ENCODE measurements at regions not wholly inside any gene's neighbourhood (a gene's known extent, or its start where the extent isn't known, plus 50 kb on each side); places are given as distances from the start of the nearest gene placed in this dataset.
"Not testable (repeated sequence)": the region's sequence is repeated elsewhere in the genome, so short reads cannot be mapped to it uniquely, and the experiment has no call there.

GRCh38 chr6:48611332-48611731 is 500.3 kb upstream of the PTCHD4 start:
- no peak for DNase-seq

DNA sequence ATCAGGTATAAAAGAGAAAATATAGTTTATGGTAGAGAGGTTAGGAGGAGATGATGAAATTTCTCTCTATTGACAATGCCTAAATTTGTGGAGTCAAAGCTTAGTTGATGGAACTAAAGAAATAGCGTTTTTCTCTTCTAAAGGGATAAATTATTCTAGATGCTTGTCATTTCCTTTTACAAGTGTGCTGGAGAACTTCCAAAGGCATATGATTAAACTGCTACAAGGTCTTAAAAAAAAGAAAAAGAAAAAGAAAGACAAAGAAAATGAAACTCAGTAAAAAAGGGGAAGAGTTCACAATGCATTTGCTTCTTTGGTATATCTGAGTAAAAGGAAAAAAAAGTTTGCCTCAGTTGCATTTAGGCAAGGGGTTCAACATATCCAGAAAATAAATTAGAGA is 499.8 kb upstream of the PTCHD4 start:
- no peak for DNase-seq

- no peak for DNase-seq
These were observed 495.6 kb upstream of the PTCHD4 start for GRCh38 chr6:48606618-48607017.

- DNase-seq = no peak
These were observed 487.0 kb upstream of the PTCHD4 start for GRCh38 chr6:48597951-48598350.

DNA sequence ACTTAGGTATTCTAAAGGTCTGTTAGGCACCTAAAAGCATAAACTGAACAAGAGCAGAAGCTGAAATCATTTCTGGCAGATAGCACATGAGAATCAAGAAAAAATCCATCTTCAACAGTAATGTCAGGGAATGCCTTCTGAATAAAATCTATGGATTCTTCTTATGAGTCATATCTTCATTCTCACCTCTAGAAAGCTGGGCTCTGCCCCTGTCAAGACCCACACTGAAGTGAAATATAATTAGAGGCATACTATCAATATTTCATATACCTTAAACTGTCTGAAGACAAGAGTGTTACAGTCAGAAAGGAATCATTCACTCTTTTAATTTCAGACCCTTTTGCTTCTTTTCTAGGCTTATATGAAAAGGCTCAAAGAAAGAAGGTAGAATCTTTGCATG is 485.8 kb upstream of the PTCHD4 start:
- DNase-seq = no peak

- not testable (repeated sequence) for DNase-seq
These were observed 480.2 kb upstream of the PTCHD4 start for GRCh38 chr6:48591158-48591557.

- no peak for DNase-seq
These were observed 473.8 kb upstream of the PTCHD4 start for GRCh38 chr6:48584846-48585245.

DNA sequence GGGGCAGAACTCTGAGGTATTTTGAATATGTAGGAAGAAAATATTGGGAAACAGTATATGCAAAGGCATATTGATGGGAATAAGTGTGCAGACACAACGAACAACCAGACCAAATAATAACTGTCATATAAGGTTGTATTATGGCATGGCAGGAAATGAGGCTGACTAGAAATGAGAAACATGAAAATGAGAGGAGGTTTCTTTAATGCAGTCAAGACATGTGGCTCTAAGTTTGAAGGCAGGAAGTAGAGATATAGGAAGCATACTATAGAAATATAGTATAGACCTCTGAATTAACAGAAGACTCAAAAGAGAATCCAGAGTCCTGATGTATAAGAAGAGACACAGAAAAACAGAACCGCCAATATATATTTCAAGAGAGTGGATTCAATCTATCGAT is 459.7 kb upstream of the PTCHD4 start:
- no peak for DNase-seq

DNA sequence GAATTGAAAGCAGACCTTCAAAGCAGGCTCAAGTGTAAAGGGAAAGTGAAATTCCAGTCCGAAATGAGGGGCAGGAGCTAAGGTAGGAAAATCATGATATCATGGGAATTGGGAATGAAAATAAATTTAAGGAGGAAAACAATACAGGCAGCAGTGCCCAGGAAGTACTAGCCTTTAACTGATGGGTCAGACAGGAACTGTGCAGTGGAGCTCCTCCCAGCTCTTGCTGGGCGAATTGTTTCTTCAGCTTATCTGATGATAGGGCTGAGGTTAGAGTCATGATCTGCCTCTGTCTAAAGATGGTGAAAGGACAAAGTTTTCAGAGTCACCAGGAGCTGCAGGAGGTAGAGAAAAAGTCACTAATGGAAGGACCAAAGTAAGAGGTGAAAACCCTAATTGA is 457.9 kb upstream of the PTCHD4 start:
- DNase-seq = no peak

DNA sequence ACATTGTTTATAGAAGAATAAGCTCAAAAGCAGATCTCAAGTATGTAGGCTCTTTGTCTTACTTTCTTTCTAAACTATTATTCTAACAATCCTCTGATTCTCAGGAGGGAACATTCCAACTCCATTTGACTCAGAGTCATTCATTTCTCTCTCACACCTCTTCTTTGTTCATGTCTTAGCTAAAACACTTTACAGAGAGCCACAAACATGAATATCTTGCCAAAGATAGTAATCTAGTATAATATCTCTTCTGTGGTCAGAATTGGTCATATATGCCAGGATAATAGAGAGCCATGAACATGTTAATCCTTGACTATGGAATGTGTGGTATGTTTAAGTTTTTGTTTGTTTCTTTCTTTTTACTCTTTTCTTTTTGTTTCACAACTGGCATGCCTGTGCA is 456.0 kb upstream of the PTCHD4 start:
- DNase-seq = no peak

GRCh38 chr6:48564036-48564820 is 453.2 kb upstream of the PTCHD4 start:
- no peak for DNase-seq

DNA sequence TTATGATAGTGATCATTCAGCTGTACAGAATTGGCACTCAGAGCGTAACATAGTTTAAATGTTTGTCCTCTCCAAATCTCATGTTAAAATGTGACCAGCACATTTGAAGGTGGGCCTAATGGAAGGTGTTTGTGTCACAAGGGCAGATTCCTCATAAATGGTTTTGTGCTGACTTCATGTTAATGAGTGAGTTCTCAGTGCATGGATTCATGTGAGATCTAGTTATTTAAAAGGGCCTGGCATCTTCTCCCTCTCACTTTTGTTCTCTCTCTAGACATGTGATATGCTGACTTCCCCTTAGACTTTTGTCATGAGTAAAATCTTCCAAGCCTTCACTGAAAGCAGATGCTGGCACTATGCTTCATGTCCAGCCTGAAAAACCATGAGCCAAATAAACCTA is 452.4 kb upstream of the PTCHD4 start:
- DNase-seq = no peak

GRCh38 chr6:48560408-48560807 is 449.4 kb upstream of the PTCHD4 start:
- DNase-seq = no peak

GRCh38 chr6:48553467-48554189 is 442.6 kb upstream of the PTCHD4 start:
- DNase-seq = no peak

- no peak for DNase-seq
These were observed 441.9 kb upstream of the PTCHD4 start for GRCh38 chr6:48552905-48553304.

GRCh38 chr6:48550603-48551002 is 439.6 kb upstream of the PTCHD4 start:
- no peak for DNase-seq

DNA sequence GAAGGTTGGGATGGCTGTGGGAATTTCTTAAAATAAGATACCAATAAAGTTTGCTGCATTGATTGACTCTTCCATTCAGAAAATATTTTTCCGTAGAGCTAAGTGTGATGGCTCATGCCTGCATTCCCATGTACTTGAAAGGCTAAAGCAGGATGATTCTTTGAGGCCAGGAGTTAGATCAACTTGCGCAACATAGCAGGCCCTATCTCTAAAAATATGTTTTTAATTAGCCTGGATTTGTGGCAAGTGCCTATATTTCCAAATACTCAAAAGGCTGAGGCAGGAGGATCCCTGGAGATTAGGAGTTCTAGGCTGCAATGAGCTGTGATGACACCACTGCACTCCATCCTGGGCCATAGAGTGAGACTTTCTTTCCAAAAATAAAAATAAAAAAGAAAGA is 431.2 kb upstream of the PTCHD4 start:
- no peak for DNase-seq

GRCh38 chr6:48541649-48542048 is 430.7 kb upstream of the PTCHD4 start:
- DNase-seq = no peak

GRCh38 chr6:48535582-48536009 is 424.6 kb upstream of the PTCHD4 start:
- no peak for DNase-seq

- DNase-seq = not testable (repeated sequence)
These were observed 420.0 kb upstream of the PTCHD4 start for GRCh38 chr6:48530978-48531377.

DNA sequence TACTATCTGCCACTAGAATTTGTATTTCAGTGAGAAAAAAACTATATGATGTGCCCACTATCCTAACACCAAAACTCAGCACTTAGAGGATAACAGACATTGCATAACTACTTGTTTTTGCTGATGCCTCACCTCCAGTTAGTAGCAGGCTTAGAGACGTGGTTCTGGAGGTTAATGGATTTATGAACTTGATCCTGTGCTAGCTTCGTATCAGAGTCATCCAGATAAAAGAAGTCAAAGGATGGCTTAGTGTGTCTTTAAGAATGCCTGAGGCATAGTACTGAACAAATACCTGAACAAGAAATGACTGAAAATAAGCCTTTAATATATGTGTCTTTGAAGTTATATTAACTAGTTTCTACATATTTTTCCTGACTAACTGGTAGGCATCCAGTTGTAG is 414.9 kb upstream of the PTCHD4 start:
- no peak for DNase-seq

DNA sequence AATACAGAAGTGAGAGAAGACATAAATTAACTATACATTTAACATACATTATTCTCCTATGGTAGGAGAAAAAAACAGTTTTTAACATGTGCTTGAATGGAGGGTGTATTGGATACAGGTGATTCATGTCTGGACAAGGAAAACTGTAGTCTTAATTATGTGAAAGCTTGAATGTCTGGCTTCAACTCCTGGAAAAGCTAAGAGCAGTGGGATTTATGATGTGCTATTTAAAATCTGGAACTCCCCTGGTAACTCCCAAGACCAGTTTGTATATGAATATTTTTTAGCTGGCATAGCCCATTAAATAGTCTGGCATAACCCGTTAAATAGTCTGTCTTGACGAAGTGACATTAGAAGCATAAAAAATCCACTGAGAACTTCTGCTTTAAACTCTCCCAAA is 410.0 kb upstream of the PTCHD4 start:
- DNase-seq = no peak

DNA sequence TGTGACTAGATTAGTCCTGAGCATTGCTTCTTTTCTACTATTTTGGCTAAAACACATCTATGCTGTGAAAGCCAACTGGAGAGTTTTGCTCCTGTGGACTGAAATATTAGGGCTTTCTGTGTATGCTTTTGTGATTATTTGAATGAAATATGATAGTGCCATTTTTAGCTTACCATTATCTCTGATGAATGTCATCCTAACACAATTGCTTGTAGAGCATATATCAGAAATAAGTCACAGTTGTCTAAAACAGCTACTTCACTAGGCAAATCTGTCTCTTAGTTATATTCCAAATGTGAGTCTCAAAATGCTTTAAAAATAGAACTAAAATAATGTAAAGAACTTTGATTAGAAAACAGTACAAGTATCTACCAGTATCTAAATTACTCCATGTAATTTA is 401.4 kb upstream of the PTCHD4 start:
- DNase-seq = no peak

- no peak for DNase-seq
These were observed 400.4 kb upstream of the PTCHD4 start for GRCh38 chr6:48511378-48511777.

Data from right kidney (tissue), 1 donor.